Chondrocyte (in vitro differentiated cells): ENCODE measurements at regions not wholly inside any gene's neighbourhood (a gene's known extent, or its start where the extent isn't known, plus 50 kb on each side); places are given as distances from the start of the nearest gene placed in this dataset.
"Not testable (repeated sequence)": the region's sequence is repeated elsewhere in the genome, so short reads cannot be mapped to it uniquely, and the experiment has no call there.

Experiments
- DNase-seq: peaks from one replicate; pipeline ENCODE4 v3.0.0; 2021; ENCODE audit warnings: mixed read lengths, low spot score
- H3K27ac Mint-ChIP-seq: one replicate; pipeline ENCODE4 v1.8.0; 2021; ENCODE audit warnings: mild to moderate bottlenecking, moderate library complexity, mixed read lengths; ENCODE audit not compliant: unreplicated experiment
- H3K27me3 Mint-ChIP-seq: 2 replicates; pipeline ENCODE4 v1.8.0; 2021; ENCODE audit warnings: low read depth, mixed read lengths
- H3K36me3 Mint-ChIP-seq: 2 replicates; pipeline ENCODE4 v1.8.0; 2021; ENCODE audit warnings: low read depth, mixed read lengths
- H3K4me1 Mint-ChIP-seq: 2 replicates; pipeline ENCODE4 v1.8.0; 2021; ENCODE audit warnings: low read depth, mild to moderate bottlenecking, mixed read lengths
- H3K4me3 Mint-ChIP-seq: one replicate; pipeline ENCODE4 v1.8.0; 2021; ENCODE audit warnings: mild to moderate bottlenecking, moderate library complexity, mixed read lengths; ENCODE audit not compliant: unreplicated experiment
- H3K9me3 Mint-ChIP-seq: 2 replicates; pipeline ENCODE4 v1.8.0; 2021; ENCODE audit warnings: low read depth, mixed read lengths
- TF ChIP-seq, protein P1 (sequence below): fragments of 200-600 bp; sonication (generic); IDR thresholded peaks from 2 replicates; pipeline ENCODE4 v1.5.0; 2021; ENCODE audit warnings: antibody characterized with exemption, mild to moderate bottlenecking, moderate library complexity

DNA sequence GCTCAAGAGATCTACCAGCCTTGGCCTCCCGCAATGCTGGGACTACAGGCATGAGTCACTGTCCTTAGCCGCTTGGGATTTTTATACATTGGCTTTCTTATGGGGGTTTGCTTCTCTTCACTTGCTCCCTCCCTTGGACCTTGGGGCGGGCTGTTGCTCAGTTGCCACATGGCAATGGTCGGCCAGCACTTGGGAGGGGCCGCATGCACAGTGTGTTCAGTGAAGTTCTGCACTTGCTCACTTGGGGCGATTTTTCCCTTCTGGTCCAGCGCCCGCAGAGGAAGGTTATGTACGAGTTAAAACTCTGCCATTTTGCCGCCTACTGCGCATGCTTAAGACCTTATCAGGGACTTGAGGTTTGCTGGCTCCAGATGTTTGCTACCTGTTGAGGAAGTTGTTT is 1367.6 kb upstream of the CDH8 start:
- DNase-seq = peak; percentile 85
- Mint-ChIP-seq H3K9me3 (peaks cover 3% of the 10 kb centered on the region), H3K36me3 (no peaks in the 10 kb centered on the region), H3K4me3 (no peak overlapping the region), H3K4me1 (no peaks in the 10 kb centered on the region), H3K27me3 (peaks cover 11% of the 10 kb centered on the region), H3K27ac (no peak overlapping the region)
- TF ChIP-seq, protein P1, sequence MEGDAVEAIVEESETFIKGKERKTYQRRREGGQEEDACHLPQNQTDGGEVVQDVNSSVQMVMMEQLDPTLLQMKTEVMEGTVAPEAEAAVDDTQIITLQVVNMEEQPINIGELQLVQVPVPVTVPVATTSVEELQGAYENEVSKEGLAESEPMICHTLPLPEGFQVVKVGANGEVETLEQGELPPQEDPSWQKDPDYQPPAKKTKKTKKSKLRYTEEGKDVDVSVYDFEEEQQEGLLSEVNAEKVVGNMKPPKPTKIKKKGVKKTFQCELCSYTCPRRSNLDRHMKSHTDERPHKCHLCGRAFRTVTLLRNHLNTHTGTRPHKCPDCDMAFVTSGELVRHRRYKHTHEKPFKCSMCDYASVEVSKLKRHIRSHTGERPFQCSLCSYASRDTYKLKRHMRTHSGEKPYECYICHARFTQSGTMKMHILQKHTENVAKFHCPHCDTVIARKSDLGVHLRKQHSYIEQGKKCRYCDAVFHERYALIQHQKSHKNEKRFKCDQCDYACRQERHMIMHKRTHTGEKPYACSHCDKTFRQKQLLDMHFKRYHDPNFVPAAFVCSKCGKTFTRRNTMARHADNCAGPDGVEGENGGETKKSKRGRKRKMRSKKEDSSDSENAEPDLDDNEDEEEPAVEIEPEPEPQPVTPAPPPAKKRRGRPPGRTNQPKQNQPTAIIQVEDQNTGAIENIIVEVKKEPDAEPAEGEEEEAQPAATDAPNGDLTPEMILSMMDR = no peak

DNA sequence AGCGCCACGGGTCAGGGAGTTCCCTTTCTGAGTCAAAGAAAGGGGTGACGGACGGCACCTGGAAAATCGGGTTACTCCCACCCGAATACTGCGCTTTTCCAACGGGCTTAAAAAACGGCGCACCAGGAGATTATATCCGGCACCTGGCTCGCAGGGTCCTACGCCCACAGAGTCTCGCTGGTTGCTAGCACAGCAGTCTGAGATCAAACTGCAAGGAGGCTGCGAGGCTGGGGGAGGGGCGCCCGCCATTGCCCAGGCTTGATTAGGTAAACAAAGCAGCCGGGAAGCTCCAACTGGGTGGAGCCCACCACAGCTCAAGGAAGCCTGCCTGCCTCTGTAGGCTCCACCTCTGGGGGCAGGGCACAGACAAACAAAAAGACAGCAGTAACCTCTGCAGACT is 1352.0 kb upstream of the CDH8 start:
- not testable (repeated sequence) for H3K27ac Mint-ChIP-seq, H3K4me3 Mint-ChIP-seq, H3K9me3 Mint-ChIP-seq, DNase-seq, H3K36me3 Mint-ChIP-seq, H3K4me1 Mint-ChIP-seq
- peaks cover 17% of the 10 kb centered on the region for H3K27me3 Mint-ChIP-seq

DNA sequence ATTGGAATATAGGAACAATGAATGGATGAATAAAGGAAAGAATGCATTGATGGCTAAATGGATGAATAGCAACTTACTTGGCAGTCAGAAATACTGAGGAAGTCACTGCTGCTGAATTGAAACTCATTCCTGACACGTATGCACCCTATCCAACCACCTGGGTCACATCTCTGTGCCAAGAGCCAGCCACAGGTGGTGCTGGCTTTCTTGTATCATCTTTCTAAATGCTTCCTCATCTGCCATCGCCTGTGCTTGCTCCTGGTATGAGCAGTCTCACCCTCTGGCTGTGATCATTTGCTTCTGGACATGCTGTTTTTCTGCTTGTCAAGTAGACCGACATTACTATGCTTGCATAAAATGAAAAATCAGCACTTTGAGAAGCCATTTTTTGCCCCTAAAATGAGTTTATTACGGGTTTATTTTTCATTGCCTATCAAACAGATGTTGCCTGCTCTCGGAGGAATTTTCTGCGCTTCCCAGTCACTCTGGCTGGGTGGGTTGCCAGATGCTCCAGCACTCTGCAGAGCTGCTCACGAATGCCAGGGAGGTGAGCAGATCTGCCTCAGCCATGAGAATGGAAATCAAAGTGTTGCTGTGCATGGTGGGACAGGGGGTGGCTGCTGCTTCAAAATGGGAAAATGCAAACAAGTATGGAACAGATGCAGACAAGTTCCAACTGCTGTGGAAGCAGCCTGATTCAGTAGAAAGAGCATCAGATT is 1349.6 kb upstream of the CDH8 start:
- no peak for DNase-seq
- Mint-ChIP-seq H3K4me1 (no peaks in the 10 kb centered on the region), H3K27ac (no peak overlapping the region), H3K36me3 (no peaks in the 10 kb centered on the region), H3K4me3 (no peak overlapping the region), H3K27me3 (peaks cover 21% of the 10 kb centered on the region), H3K9me3 (no peaks in the 10 kb centered on the region)
- TF ChIP-seq, protein P1 = no peak

DNA sequence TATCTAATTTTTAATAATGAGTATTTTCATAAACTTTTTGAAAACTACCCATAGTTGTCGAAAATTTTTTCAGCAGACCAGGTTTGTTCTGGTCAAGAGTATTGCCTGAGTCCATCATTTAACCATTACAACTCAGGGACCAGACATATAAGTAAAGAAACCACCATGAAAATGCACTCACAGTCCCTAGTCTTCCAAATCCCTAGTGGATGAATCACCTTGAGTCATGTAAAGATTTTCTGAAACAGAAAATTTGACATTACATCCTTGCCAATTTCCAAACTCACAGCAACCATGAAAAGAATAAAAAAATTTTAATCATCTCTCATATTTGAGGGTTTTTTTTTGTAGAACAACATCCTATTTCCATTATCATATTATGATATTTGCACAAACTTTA is 1337.5 kb upstream of the CDH8 start:
- Mint-ChIP-seq H3K4me3 (no peak overlapping the region), H3K4me1 (no peaks in the 10 kb centered on the region), H3K9me3 (peaks cover 8% of the 10 kb centered on the region), H3K27me3 (peaks cover 2% of the 10 kb centered on the region), H3K27ac (no peak overlapping the region), H3K36me3 (no peaks in the 10 kb centered on the region)
- no peak for DNase-seq
- TF ChIP-seq, protein P1 = no peak

DNA sequence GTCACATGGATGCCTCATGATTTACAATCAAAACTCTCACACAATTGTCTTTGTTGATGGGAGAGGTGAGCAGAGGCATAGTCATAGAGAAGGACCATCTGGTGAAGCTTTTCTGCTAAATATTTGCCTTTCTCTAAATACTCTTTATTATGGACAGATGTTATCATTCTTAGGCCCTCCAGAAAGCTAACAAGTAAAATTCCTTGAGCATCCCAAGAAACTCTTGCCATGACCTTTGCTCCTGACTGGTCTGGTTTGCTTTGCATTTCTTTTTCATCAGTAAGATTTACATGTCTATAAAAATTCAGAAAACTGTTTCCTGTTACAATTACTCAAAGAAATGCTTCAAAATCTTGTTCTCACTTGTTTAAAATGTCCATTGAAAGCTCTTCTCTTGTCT is 1336.6 kb upstream of the CDH8 start:
- no peak overlapping the region for H3K27ac Mint-ChIP-seq
- no peaks in the 10 kb centered on the region for H3K27me3 Mint-ChIP-seq
- no peaks in the 10 kb centered on the region for H3K36me3 Mint-ChIP-seq
- H3K4me3 Mint-ChIP-seq = no peak overlapping the region
- H3K4me1 Mint-ChIP-seq = no peaks in the 10 kb centered on the region
- TF ChIP-seq, protein P1 = no peak
- peaks cover 8% of the 10 kb centered on the region for H3K9me3 Mint-ChIP-seq
- DNase-seq = no peak

DNA sequence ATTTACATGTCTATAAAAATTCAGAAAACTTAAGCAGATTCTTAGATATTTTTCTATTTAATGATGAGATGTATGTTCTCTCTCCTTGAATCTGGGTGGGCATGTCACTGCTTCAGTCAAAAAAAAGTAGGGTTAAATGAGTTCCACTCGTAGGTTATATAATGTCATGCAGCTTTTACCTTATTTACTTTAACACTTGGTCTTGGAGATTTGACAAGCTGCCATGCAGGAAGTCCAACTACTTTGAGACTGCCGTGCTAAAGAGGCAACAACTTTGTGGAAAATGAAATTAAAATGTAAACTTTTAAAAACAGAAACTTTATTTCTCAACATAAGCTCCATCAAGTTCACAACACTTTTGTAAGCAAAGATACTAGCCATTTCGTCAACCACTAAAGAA is 1336.0 kb upstream of the CDH8 start:
- no peaks in the 10 kb centered on the region for H3K36me3 Mint-ChIP-seq
- H3K9me3 Mint-ChIP-seq = peaks cover 8% of the 10 kb centered on the region
- DNase-seq = no peak
- no peaks in the 10 kb centered on the region for H3K4me1 Mint-ChIP-seq
- TF ChIP-seq, protein P1 = no peak
- H3K27ac Mint-ChIP-seq = no peak overlapping the region
- H3K27me3 Mint-ChIP-seq = no peaks in the 10 kb centered on the region
- no peak overlapping the region for H3K4me3 Mint-ChIP-seq
